ENCODE measurements at regions not wholly inside any gene's neighbourhood (a gene's known extent, or its start where the extent isn't known, plus 50 kb on each side); places are given as distances from the start of the nearest gene placed in this dataset.

DNA sequence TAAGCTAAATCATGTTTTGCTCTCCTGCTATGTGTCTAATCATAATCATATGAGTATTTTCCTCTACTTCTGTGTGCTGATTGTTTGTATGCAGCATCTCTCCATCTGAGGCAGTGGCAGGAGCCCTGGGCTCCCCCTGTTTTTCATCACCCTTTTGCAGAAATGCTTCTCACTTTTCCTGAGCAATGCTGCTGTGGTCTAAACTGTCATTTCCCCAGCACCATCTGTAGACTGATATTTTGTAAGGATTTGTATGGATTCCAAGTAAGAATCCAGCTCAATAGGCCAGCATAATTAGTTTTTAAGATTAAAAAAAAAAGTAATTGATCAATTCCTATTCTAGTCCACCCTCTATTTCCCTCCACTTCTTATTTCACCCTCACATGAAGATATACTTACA is 257.0 kb upstream of the CPHXL start:
- TF ChIP-seq CBX8 (IDR thresholded peaks at IDR 0.05) (no peak), PHF8 (IDR thresholded peaks at IDR 0.05; ENCODE audit: borderline replicate concordance, low read depth) (no peak)
- TF ChIP-seq, protein P1, sequence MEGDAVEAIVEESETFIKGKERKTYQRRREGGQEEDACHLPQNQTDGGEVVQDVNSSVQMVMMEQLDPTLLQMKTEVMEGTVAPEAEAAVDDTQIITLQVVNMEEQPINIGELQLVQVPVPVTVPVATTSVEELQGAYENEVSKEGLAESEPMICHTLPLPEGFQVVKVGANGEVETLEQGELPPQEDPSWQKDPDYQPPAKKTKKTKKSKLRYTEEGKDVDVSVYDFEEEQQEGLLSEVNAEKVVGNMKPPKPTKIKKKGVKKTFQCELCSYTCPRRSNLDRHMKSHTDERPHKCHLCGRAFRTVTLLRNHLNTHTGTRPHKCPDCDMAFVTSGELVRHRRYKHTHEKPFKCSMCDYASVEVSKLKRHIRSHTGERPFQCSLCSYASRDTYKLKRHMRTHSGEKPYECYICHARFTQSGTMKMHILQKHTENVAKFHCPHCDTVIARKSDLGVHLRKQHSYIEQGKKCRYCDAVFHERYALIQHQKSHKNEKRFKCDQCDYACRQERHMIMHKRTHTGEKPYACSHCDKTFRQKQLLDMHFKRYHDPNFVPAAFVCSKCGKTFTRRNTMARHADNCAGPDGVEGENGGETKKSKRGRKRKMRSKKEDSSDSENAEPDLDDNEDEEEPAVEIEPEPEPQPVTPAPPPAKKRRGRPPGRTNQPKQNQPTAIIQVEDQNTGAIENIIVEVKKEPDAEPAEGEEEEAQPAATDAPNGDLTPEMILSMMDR (IDR thresholded peaks at IDR 0.05), result no peak
